Fibroblast of mammary gland (primary cell): ENCODE measurements at regions not wholly inside any gene's neighbourhood (a gene's known extent, or its start where the extent isn't known, plus 50 kb on each side); places are given as distances from the start of the nearest gene placed in this dataset.

Experiments
- DNase-seq: peaks from one replicate; pipeline ENCODE4 v3.0.0-alpha.2; 2010; ENCODE audit warnings: low read depth
- H3K4me3 ChIP-seq: 2 replicates; pipeline ENCODE4 v1.5.1; 2011; ENCODE audit warnings: low read depth, mild to moderate bottlenecking, low read length, moderate library complexity; ENCODE audit not compliant: control insufficient read depth
- TF ChIP-seq, protein P1 (sequence below): conservative IDR thresholded peaks from 2 replicates; pipeline ENCODE4 v1.5.1; 2011; ENCODE audit warnings: low read depth, low read length, inconsistent platforms; ENCODE audit not compliant: control insufficient read depth, insufficient read depth

DNA sequence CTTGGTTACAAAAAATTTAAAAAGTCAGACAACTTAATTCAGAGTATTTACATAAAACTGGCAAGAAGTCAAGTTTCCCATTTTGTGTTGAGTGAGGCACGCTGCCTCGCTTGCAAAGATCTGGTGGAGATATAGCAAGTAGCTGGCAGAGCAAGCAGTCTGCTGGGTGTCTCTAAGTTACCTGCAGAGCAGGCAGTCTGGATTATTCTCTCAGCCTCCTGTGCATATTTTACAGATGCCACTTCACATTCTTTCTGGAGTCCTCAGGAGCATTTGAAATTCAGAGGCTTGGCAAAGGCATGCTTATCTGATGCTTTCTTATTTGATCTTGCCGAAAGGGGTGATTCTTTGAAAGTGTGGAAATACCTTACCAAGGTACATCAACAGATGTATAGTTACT, 640.4 kb upstream of the ADGRL4 start:
- TF ChIP-seq, protein P1, sequence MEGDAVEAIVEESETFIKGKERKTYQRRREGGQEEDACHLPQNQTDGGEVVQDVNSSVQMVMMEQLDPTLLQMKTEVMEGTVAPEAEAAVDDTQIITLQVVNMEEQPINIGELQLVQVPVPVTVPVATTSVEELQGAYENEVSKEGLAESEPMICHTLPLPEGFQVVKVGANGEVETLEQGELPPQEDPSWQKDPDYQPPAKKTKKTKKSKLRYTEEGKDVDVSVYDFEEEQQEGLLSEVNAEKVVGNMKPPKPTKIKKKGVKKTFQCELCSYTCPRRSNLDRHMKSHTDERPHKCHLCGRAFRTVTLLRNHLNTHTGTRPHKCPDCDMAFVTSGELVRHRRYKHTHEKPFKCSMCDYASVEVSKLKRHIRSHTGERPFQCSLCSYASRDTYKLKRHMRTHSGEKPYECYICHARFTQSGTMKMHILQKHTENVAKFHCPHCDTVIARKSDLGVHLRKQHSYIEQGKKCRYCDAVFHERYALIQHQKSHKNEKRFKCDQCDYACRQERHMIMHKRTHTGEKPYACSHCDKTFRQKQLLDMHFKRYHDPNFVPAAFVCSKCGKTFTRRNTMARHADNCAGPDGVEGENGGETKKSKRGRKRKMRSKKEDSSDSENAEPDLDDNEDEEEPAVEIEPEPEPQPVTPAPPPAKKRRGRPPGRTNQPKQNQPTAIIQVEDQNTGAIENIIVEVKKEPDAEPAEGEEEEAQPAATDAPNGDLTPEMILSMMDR = no peak
- no peak for DNase-seq

DNA sequence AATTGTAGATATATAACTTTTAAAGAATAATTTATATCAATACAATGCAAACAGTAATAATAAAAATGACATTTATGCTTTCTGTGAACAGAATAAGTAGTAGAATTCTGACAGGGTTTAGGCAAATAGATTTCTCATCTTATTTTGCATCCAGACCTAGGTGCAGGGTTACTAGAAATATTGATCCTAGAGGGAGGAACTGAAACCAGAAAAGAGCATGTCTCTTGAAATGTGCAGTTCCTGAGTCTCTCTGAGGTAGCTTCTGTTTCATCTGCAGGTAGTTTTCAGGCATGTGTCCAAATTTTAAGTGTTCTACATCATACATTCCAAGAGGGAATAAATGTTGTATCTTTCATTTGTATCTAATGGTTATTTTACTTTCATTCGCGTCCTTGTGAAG, 631.9 kb upstream of the ADGRL4 start:
- TF ChIP-seq, protein P1 = no peak
- DNase-seq = no peak
- no peak overlapping the region for H3K4me3 ChIP-seq

More for the DNA sequence above, 640.4 kb upstream of the ADGRL4 start:
- H3K4me3 ChIP-seq = no peak overlapping the region

DNA sequence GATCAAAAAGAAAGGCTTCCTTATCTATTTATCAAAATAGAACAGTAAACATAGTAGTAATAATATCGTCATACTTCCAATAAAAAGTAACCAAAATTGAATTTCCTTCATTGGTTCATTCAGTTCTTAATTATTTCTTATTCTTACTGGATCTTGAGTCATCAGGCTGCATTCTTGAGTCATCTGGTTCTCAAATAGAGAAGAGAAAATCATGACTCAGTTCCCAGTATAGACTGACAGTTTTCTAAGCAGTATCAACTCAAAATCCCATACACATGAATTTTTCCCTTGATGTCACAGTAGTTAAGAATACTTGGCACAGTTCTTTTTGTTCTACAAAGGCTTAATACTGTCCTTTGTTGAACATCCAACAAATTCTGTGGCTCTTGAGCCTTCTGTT, 626.9 kb upstream of the ADGRL4 start:
- H3K4me3 ChIP-seq = no peak overlapping the region
- TF ChIP-seq, protein P1 = no peak
- DNase-seq = peak; percentile 88

GRCh38 chr1:79629414-79629813, 622.9 kb upstream of the ADGRL4 start:
- DNase-seq = no peak
- TF ChIP-seq, protein P1 = no peak
- H3K4me3 ChIP-seq = no peak overlapping the region

GRCh38 chr1:79617777-79618176, 611.2 kb upstream of the ADGRL4 start:
- TF ChIP-seq, protein P1 = peak; percentile 50
- no peak overlapping the region for H3K4me3 ChIP-seq
- peak; percentile 6 for DNase-seq

GRCh38 chr1:79614762-79615161, 608.2 kb upstream of the ADGRL4 start:
- no peak overlapping the region for H3K4me3 ChIP-seq
- DNase-seq = peak; percentile 34
- TF ChIP-seq, protein P1 = no peak

DNA sequence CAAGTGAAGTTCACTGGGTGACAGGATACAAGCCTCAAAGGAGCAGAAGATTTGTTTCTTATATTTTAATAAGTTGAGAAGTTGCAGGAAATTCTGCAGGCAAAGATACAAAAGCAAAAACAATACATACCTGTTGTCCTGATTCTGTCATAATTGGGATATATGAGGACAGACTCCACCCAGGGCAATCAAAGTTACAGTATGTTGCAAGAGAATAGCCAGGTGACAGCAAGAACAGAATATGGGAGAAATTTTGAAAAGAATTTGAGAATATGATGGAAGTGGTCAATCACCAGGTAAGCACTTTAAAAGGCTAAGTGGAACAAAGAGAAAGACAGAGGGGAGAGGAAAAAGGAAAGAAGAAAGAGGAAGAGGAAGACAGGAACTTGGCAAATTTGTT, 607.6 kb upstream of the ADGRL4 start:
- no peak for DNase-seq
- no peak overlapping the region for H3K4me3 ChIP-seq
- TF ChIP-seq, protein P1 = no peak
